NT2/D1 (cell line): ENCODE measurements at regions not wholly inside any gene's neighbourhood (a gene's known extent, or its start where the extent isn't known, plus 50 kb on each side); places are given as distances from the start of the nearest gene placed in this dataset.

ENCODE experiments used
- SUZ12 ChIP-seq: IDR thresholded peaks from 2 replicates; pipeline ENCODE4 v1.6.1; 2011; ENCODE audit not compliant: insufficient read length, insufficient read depth; ENCODE audit errors: extremely low read depth
- YY1 ChIP-seq: IDR thresholded peaks from 2 replicates; pipeline ENCODE4 v1.6.1; 2011; ENCODE audit not compliant: insufficient read length, insufficient read depth
- ZNF274 ChIP-seq: IDR thresholded peaks from 2 replicates; pipeline ENCODE4 v1.6.1; 2011; ENCODE audit warnings: mild to moderate bottlenecking, low read depth, low read length

DNA sequence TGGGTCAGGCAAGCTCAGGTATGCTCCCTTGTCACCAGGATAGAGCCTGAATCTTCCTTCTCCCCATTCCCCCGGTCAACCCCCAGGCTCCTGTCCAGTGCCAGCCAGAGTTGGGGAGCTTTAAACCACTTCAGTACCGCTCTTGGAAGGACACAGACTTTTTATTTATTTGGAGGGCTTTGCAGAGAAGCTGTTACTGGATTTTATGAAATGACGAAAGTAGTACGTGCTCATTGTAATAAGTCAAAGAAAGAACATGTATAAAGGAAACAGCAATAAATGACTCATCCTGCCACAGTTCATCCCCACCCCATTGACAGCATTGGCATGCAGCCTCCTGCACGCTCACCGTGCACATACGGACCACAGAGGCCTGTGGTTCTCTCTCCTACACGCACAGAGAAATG lies 230.3 kb downstream of the AUH start:
- TF ChIP-seq ZNF274 (no peak), YY1 (no peak), SUZ12 (no peak)
